DMS 273 treated with DMSO at 0.1 percent for 48 hours (cell line): ENCODE measurements at regions not wholly inside any gene's neighbourhood (a gene's known extent, or its start where the extent isn't known, plus 50 kb on each side); places are given as distances from the start of the nearest gene placed in this dataset.
"Not testable (repeated sequence)": the region's sequence is repeated elsewhere in the genome, so short reads cannot be mapped to it uniquely, and the experiment has no call there.

Experiments used
- DNase-seq: peaks from one replicate; lab custom pipeline; 2025; lab: John Stamatoyannopoulos, UW

- no peak for DNase-seq
Measured at GRCh38 chr7:152502813-152503790, 67.3 kb upstream of the KMT2C start.

GRCh38 chr7:152501506-152501905, 65.7 kb upstream of the KMT2C start:
- no peak for DNase-seq

GRCh38 chr7:152499969-152500368, 64.2 kb upstream of the KMT2C start:
- not testable (repeated sequence) for DNase-seq

GRCh38 chr7:152495867-152496266, 60.1 kb upstream of the KMT2C start:
- DNase-seq: no peak

- no peak for DNase-seq
Measured at GRCh38 chr7:152492952-152493351, 57.1 kb upstream of the KMT2C start.

- no peak for DNase-seq
Measured at GRCh38 chr7:152489044-152489443, 53.2 kb upstream of the KMT2C start.

- no peak for DNase-seq
Measured at GRCh38 chr7:152486968-152487367, 51.2 kb upstream of the KMT2C start.

GRCh38 chr7:152485826-152486225, 50.0 kb upstream of the KMT2C start:
- DNase-seq: no peak
